Aorta (tissue), 5 donors: ENCODE measurements at regions not wholly inside any gene's neighbourhood (a gene's known extent, or its start where the extent isn't known, plus 50 kb on each side); places are given as distances from the start of the nearest gene placed in this dataset.
A peak's percentile ranks its signal among the peaks of the same experiment; 100 is the strongest.

Experiments used
- ATAC-seq: fragments of 200-7000 bp; cut with Tn5 transposase; one replicate; pipeline ENCODE4 v1.9.1; 2022; ENCODE audit warnings: moderate library complexity; ENCODE audit not compliant: low FRiP score
- DNase-seq, 2 donors: peaks; one replicate each; pipeline ENCODE4 v3.0.0-alpha.2; 2020
- H3K27ac ChIP-seq, 2 donors: one replicate each; pipeline ENCODE4 v1.5.1; 2013; ENCODE audit warnings: low read length in 2 of 2, mild to moderate bottlenecking in 2 of 2, moderate library complexity in 2 of 2, control low read depth in 1 of 2, inconsistent platforms in 1 of 2, low read depth in 1 of 2
- H3K27me3 ChIP-seq, 2 donors: one replicate each; pipeline ENCODE4 v1.6.1; 2013; ENCODE audit warnings: control low read depth in 1 of 2, low read length in 1 of 2, mild to moderate bottlenecking in 1 of 2, moderate library complexity in 1 of 2; ENCODE audit not compliant: insufficient read depth in 2 of 2, control insufficient read depth in 1 of 2
- H3K36me3 ChIP-seq, 2 donors: one replicate each; pipeline ENCODE4 v1.6.1; 2013; ENCODE audit warnings: control low read depth in 1 of 2, low read length in 1 of 2, mild to moderate bottlenecking in 1 of 2; ENCODE audit not compliant: insufficient read depth in 2 of 2, control insufficient read depth in 1 of 2
- H3K4me1 ChIP-seq, 2 donors: one replicate each; pipeline ENCODE4 v1.6.1; 2013; ENCODE audit warnings: low read length in 2 of 2, control low read depth in 1 of 2, mild to moderate bottlenecking in 1 of 2, moderate library complexity in 1 of 2; ENCODE audit not compliant: insufficient read depth in 2 of 2, control insufficient read depth in 1 of 2
- H3K4me3 ChIP-seq, 2 donors: one replicate each; pipeline ENCODE4 v1.5.1; 2013; ENCODE audit warnings: low read length in 2 of 2, control low read depth in 1 of 2, mild to moderate bottlenecking in 1 of 2
- H3K9me3 ChIP-seq: one replicate; pipeline ENCODE4 v1.6.1; 2013; ENCODE audit warnings: mild to moderate bottlenecking, low read length; ENCODE audit not compliant: control insufficient read depth
- WGBS, 2 donors: extraction: QIAGEN DNeasy Blood & Tissue Kit; methylation state at CpG; one replicate each; pipeline ENCODE4 v1.1.7; 2013; 5-methylcytosine and 5-hydroxymethylcytosine counted together
- intact Hi-C, 2 donors: fragments of 100-400 bp; cut with DNase I; formaldehyde crosslinking; loops; one replicate each; pipeline versions ENCODE4 v1.14.2 to v1.15.0; 2022
- donor health status: healthy with polysubstance abuse.
- donor health status: Bipolar disorder and iron deficiency.
- donor health status: DM: no; HTN: no; CAD: no.
- donor health status: DM: no; HTN: no; CAD: no.
- donor health status: DM: yes; HTN: yes; CAD: no.

GRCh38 chr10:36899652-36900051 lies 225.7 kb upstream of the ANKRD30A start:
- peak; percentile 11 for ATAC-seq
- intact Hi-C loops, result no loop called here
- no peak overlapping the region for H3K4me3 ChIP-seq
- no peak for DNase-seq
- H3K4me1 ChIP-seq, result no peaks in the 10 kb centered on the region
- H3K9me3 ChIP-seq, result no peaks in the 10 kb centered on the region
- no peak overlapping the region for H3K27ac ChIP-seq
- no peaks in the 10 kb centered on the region for H3K27me3 ChIP-seq
- no peaks in the 10 kb centered on the region for H3K36me3 ChIP-seq
- WGBS, 2 donors, result 84 to 87% methylated on average over 5 of the region's 5 CpGs

- no peak overlapping the region for H3K4me3 ChIP-seq
- intact Hi-C loops, result no loop called here
- no peak for DNase-seq
- H3K27me3 ChIP-seq, result no peaks in the 10 kb centered on the region
- H3K4me1 ChIP-seq, result no peaks in the 10 kb centered on the region
- H3K36me3 ChIP-seq, result no peaks in the 10 kb centered on the region
- ATAC-seq, result no peak
- 56 to 60% methylated on average over 6 of the region's 6 CpGs for WGBS, 2 donors
- H3K27ac ChIP-seq, result no peak overlapping the region
- no peaks in the 10 kb centered on the region for H3K9me3 ChIP-seq
Measured at GRCh38 chr10:36888925-36889573, 236.3 kb upstream of the ANKRD30A start.

- Histone ChIP-seq H3K36me3 (no peaks in the 10 kb centered on the region), H3K27me3 (no peaks in the 10 kb centered on the region), H3K4me1 (no peaks in the 10 kb centered on the region), H3K9me3 (no peaks in the 10 kb centered on the region), H3K27ac (no peak overlapping the region), H3K4me3 (no peak overlapping the region)
- 88 to 89% methylated on average over 8 of the region's 8 CpGs for whole genome bisulfite sequencing, 2 donors
- DNase-seq, result no peak
- no peak for ATAC-seq
- intact Hi-C loops, result no loop called here
Measured at GRCh38 chr10:36886303-36886891, 239.0 kb upstream of the ANKRD30A start.

GRCh38 chr10:36885746-36886145 lies 239.7 kb upstream of the ANKRD30A start:
- H3K9me3 ChIP-seq, result no peaks in the 10 kb centered on the region
- intact Hi-C loops, result no loop called here
- no peaks in the 10 kb centered on the region for H3K36me3 ChIP-seq
- 95 to 100% methylated on average over 4 to 5 of the region's 5 CpGs for WGBS, 2 donors
- DNase-seq (no peak), ATAC-seq (peak; percentile 6)
- H3K4me3 ChIP-seq, result no peak overlapping the region
- H3K27me3 ChIP-seq, result no peaks in the 10 kb centered on the region
- no peaks in the 10 kb centered on the region for H3K4me1 ChIP-seq
- no peak overlapping the region for H3K27ac ChIP-seq

GRCh38 chr10:36882781-36883180 lies 242.6 kb upstream of the ANKRD30A start:
- no peaks in the 10 kb centered on the region for H3K4me1 ChIP-seq
- intact Hi-C loops, result no loop called here
- H3K27ac ChIP-seq, result no peak overlapping the region

GRCh38 chr10:36880898-36881297 lies 244.5 kb upstream of the ANKRD30A start:
- intact Hi-C loops, result no loop called here
- no peak overlapping the region for H3K4me3 ChIP-seq
- no peak overlapping the region for H3K27ac ChIP-seq
- H3K36me3 ChIP-seq, result no peaks in the 10 kb centered on the region
- 8 to 9% methylated on average over 5 of the region's 5 CpGs for WGBS, 2 donors
- no peaks in the 10 kb centered on the region for H3K4me1 ChIP-seq
- no peaks in the 10 kb centered on the region for H3K9me3 ChIP-seq
- no peaks in the 10 kb centered on the region for H3K27me3 ChIP-seq
- ATAC-seq (no peak), DNase-seq (no peak)

More at GRCh38 chr10:36882781-36883180, 242.6 kb upstream of the ANKRD30A start:
- no peak for ATAC-seq
- no peaks in the 10 kb centered on the region for H3K36me3 ChIP-seq
- no peaks in the 10 kb centered on the region for H3K27me3 ChIP-seq
- no peak for DNase-seq
- 82 to 84% methylated on average over 3 of the region's 3 CpGs for WGBS, 2 donors
- no peaks in the 10 kb centered on the region for H3K9me3 ChIP-seq
- H3K4me3 ChIP-seq, result no peak overlapping the region

GRCh38 chr10:36872702-36873393 lies 252.6 kb upstream of the ANKRD30A start:
- Histone ChIP-seq H3K27ac (no peak overlapping the region), H3K9me3 (no peaks in the 10 kb centered on the region), H3K4me1 (no peaks in the 10 kb centered on the region), H3K27me3 (no peaks in the 10 kb centered on the region), H3K4me3 (no peak overlapping the region), H3K36me3 (no peaks in the 10 kb centered on the region)
- ATAC-seq, result no peak
- WGBS, 2 donors, result 78 to 81% methylated on average over 6 of the region's 6 CpGs
- intact Hi-C loops, result loop anchor here (10.0 kb wide), 1 partner anchor 1238 kb away; no protein-coding TSS in a partner anchor
- DNase-seq, result no peak

- intact Hi-C loops, result no loop called here
- Histone ChIP-seq H3K27ac (no peak overlapping the region), H3K36me3 (no peaks in the 10 kb centered on the region), H3K9me3 (no peaks in the 10 kb centered on the region), H3K27me3 (no peaks in the 10 kb centered on the region), H3K4me3 (no peak overlapping the region), H3K4me1 (no peaks in the 10 kb centered on the region)
- DNase-seq (no peak), ATAC-seq (peak; percentile 48)
- WGBS, 2 donors, result 10 to 18% methylated on average over 4 of the region's 4 CpGs
Measured at GRCh38 chr10:36840788-36841187, 284.6 kb upstream of the ANKRD30A start.

GRCh38 chr10:36837416-36837815 lies 288.0 kb upstream of the ANKRD30A start:
- no peaks in the 10 kb centered on the region for H3K4me1 ChIP-seq
- ATAC-seq (no peak), DNase-seq (no peak)
- no peaks in the 10 kb centered on the region for H3K9me3 ChIP-seq
- no peak overlapping the region for H3K27ac ChIP-seq
- no peaks in the 10 kb centered on the region for H3K27me3 ChIP-seq
- intact Hi-C loops, result no loop called here
- H3K4me3 ChIP-seq, result no peak overlapping the region
- no peaks in the 10 kb centered on the region for H3K36me3 ChIP-seq
